ENCODE measurements at regions not wholly inside any gene's neighbourhood (a gene's known extent, or its start where the extent isn't known, plus 50 kb on each side); places are given as distances from the start of the nearest gene placed in this dataset.

DNA sequence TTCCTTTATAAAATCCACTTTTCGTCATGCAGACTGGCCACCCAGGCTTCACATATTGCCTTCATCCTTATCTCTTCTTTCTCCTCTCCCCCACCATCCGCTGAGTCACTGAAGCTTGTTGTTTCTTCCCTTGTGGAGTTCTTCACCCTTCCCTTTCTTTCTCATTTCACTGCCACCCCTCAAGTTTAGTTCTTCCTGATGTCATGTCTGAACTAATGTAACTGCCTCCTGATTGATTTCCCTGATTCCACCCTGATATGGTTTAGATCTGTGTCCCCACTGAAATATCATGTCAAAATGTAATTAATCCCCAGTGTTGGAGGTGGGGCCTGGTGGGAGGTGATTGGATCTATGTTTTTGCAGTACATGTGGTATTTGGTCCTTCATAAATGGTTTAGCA, 151.4 kb downstream of the CPEB2 start:
- no peaks in the 10 kb centered on the region for H3K9me3 ChIP-seq
- TF ChIP-seq, protein P1, sequence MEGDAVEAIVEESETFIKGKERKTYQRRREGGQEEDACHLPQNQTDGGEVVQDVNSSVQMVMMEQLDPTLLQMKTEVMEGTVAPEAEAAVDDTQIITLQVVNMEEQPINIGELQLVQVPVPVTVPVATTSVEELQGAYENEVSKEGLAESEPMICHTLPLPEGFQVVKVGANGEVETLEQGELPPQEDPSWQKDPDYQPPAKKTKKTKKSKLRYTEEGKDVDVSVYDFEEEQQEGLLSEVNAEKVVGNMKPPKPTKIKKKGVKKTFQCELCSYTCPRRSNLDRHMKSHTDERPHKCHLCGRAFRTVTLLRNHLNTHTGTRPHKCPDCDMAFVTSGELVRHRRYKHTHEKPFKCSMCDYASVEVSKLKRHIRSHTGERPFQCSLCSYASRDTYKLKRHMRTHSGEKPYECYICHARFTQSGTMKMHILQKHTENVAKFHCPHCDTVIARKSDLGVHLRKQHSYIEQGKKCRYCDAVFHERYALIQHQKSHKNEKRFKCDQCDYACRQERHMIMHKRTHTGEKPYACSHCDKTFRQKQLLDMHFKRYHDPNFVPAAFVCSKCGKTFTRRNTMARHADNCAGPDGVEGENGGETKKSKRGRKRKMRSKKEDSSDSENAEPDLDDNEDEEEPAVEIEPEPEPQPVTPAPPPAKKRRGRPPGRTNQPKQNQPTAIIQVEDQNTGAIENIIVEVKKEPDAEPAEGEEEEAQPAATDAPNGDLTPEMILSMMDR (IDR thresholded peaks at IDR 0.05 in 8 of 11, conservative IDR thresholded peaks at IDR 0.05 in 3 of 11), result no peak
- TF ChIP-seq POLR2AphosphoS5 (IDR thresholded peaks at IDR 0.05) (no peak), POLR2A (IDR thresholded peaks at IDR 0.05) (no peak)
- 84 to 96% (median 92%) methylated on average over 2 of the region's 2 CpGs for WGBS, 5 donors
- no peaks in the 10 kb centered on the region for H3K27me3 ChIP-seq (replicated peaks in 1 of 7)
- no peak for DNase-seq
- no peak overlapping the region for H3K4me3 ChIP-seq
- intact Hi-C loops (cut with DNase I; ENCODE audit: low total_unique reads), result no loop called here
- H3K36me3 ChIP-seq, result no peaks in the 10 kb centered on the region
- peaks cover 0 to 12% (median 7%) of the 10 kb centered on the region in 6 donors for H3K4me1 ChIP-seq
- no peak overlapping the region for H3K27ac ChIP-seq

DNA sequence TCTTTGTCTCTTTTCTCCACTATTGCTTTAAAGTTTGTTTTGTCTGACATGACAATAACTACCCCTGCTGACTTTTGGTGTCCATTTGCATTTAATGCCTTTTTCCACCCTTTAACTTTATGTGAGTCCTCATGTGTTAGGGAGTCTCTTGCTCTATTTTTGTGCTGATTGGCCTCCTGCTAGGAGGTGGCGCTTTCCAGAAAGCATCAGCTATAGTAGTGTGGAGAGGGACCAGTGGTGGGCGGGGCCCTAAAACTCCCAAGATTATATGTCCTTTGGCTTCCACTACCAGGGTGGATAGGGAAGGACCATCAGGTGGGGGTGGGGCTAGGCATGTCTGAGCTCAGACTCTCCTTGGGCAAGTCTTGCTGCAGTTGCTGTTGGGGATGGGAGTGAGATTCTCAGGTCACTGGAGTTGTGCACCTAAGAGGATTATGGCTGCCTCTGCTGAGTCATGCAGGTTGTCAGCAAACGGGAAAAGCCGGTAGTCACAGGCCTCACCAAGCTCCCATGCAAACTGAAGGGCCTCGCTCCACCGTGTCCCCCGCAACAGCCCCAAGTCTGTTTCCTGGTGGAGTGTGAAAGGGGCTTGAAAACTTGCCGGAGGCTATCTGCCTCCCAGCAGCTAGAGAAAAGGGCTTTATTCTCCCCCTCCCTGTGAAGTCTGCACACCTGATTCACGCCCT, 156.3 kb downstream of the CPEB2 start:
- WGBS, 5 donors, result 69 to 76% (median 70%) methylated on average over 8 to 9 of the region's 9 CpGs
- Histone ChIP-seq H3K9me3 (no peaks in the 10 kb centered on the region), H3K4me3 (no peak overlapping the region), H3K27me3 (replicated peaks in 1 of 7) (no peaks in the 10 kb centered on the region), H3K36me3 (no peaks in the 10 kb centered on the region), H3K27ac (no peak overlapping the region), H3K4me1 (no peaks in the 10 kb centered on the region)
- TF ChIP-seq POLR2AphosphoS5 (IDR thresholded peaks at IDR 0.05), result no peak
- TF ChIP-seq POLR2A (IDR thresholded peaks at IDR 0.05), result no peak
- TF ChIP-seq, protein P1 (IDR thresholded peaks at IDR 0.05 in 8 of 11, conservative IDR thresholded peaks at IDR 0.05 in 3 of 11), result no peak
- intact Hi-C loops (cut with DNase I; ENCODE audit: low total_unique reads), result no loop called here
- DNase-seq, result no peak

DNA sequence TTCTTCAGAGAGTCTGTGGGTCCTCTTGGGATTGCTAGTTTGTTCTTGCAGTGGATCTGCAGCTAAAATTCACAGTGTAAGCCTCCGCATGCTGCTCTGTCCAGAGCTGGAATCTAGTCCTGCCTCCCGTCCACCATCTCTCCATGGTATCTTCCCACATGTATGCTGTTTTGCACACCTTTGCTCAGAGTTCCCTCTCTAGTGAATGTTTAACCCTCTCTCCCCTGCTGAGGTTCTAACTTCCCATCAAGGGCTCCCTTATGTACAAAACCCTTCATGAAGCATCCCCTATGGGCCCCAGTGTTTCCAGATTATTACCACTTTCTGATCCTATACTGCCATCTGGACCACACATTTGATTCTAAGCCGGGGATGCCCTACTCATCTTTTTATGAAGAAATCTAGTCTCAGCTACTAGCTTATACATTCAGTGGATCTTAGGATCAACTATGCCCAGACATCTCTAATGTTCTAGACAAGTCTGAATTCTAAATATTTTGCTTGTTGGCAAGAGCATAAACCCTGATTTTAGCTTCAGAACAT, 157.3 kb downstream of the CPEB2 start:
- 84 to 97% (median 95%) methylated on average over 3 of the region's 3 CpGs for WGBS, 5 donors
- no peak overlapping the region for H3K27ac ChIP-seq
- H3K4me3 ChIP-seq, result no peak overlapping the region
- H3K27me3 ChIP-seq (replicated peaks in 1 of 7), result no peaks in the 10 kb centered on the region
- no peaks in the 10 kb centered on the region for H3K9me3 ChIP-seq
- H3K36me3 ChIP-seq, result no peaks in the 10 kb centered on the region
- H3K4me1 ChIP-seq, result no peaks in the 10 kb centered on the region
- TF ChIP-seq, protein P1 (IDR thresholded peaks at IDR 0.05 in 8 of 11, conservative IDR thresholded peaks at IDR 0.05 in 3 of 11), result no peak
- TF ChIP-seq POLR2AphosphoS5 (IDR thresholded peaks at IDR 0.05) (no peak), POLR2A (IDR thresholded peaks at IDR 0.05) (no peak)
- intact Hi-C loops (cut with DNase I; ENCODE audit: low total_unique reads), result no loop called here
- DNase-seq, result no peak

DNA sequence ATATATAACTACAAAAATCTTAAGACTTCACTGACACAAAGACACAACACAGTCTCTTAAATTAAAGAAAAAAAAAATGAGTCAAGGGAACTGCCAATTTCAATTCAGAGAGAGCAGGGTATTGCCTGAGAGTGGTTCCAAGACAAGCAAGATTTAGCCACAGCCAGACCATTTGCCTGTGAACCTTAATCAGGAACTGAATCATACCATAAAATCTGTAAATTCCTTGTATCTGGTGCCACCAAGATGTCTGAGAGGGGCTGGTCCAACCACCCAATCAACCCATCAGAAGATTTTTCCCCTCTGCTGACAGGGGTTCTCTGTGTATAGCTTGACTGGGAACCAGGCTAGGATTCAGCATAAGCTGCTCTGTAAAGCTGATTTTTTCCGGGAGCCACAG, 159.2 kb downstream of the CPEB2 start:
- no peaks in the 10 kb centered on the region for H3K9me3 ChIP-seq
- H3K4me1 ChIP-seq, result no peaks in the 10 kb centered on the region
- 85 to 97% (median 90%) methylated on average over 1 of the region's 1 CpG for WGBS, 5 donors
- no peak overlapping the region for H3K27ac ChIP-seq
- intact Hi-C loops (cut with DNase I; ENCODE audit: low total_unique reads), result no loop called here
- H3K36me3 ChIP-seq, result no peaks in the 10 kb centered on the region
- H3K4me3 ChIP-seq, result no peak overlapping the region
- no peaks in the 10 kb centered on the region for H3K27me3 ChIP-seq (replicated peaks in 1 of 7)
- no peak for DNase-seq
- no peak for TF ChIP-seq POLR2A (IDR thresholded peaks at IDR 0.05)
- TF ChIP-seq, protein P1 (IDR thresholded peaks at IDR 0.05 in 8 of 11, conservative IDR thresholded peaks at IDR 0.05 in 3 of 11), result no peak
- no peak for TF ChIP-seq POLR2AphosphoS5 (IDR thresholded peaks at IDR 0.05)
